Activated T-helper 1 cell treated with anti-CD3 and anti-CD28 coated beads, Interleukin-12 subunit alpha, Interleukin-12 subunit beta, Interleukin-2, Interleukin-4 antibody, amounts not matched to agents 30 ng/mL and 10 ng/mL and 1 ng/mL, durations not matched to agents 14 hours and 24 hours and 36 hours (primary cell): ENCODE measurements at regions not wholly inside any gene's neighbourhood (a gene's known extent, or its start where the extent isn't known, plus 50 kb on each side); places are given as distances from the start of the nearest gene placed in this dataset.

Experiments used
- DNase-seq: peaks from one replicate; pipeline ENCODE4 v3.0.0; 2021; ENCODE audit warnings: low spot score
- H3K27ac Mint-ChIP-seq: one replicate; pipeline ENCODE4 v1.8.0; 2021; ENCODE audit warnings: mild to moderate bottlenecking, mixed read lengths
- H3K27me3 Mint-ChIP-seq: one replicate; pipeline ENCODE4 v1.8.0; 2022; ENCODE audit warnings: mild to moderate bottlenecking, moderate library complexity, mixed read lengths; ENCODE audit not compliant: insufficient read depth
- H3K36me3 Mint-ChIP-seq: one replicate; pipeline ENCODE4 v1.8.0; 2021; ENCODE audit warnings: low read depth, mixed read lengths
- H3K4me1 Mint-ChIP-seq: one replicate; pipeline ENCODE4 v1.8.0; 2021; ENCODE audit warnings: low read depth, mixed read lengths
- H3K4me3 Mint-ChIP-seq: one replicate; pipeline ENCODE4 v1.8.0; 2021; ENCODE audit warnings: mild to moderate bottlenecking, moderate library complexity, mixed read lengths
- H3K9me3 Mint-ChIP-seq: one replicate; pipeline ENCODE4 v1.8.0; 2021; ENCODE audit warnings: mixed read lengths
- intact Hi-C: fragments of 100-400 bp; cut with micrococcal nuclease; formaldehyde crosslinking; loops from one replicate; pipeline ENCODE4 v1.15.1; 2024

- Mint-ChIP-seq H3K36me3 (no peaks in the 10 kb centered on the region), H3K27me3 (no peaks in the 10 kb centered on the region), H3K4me1 (no peaks in the 10 kb centered on the region), H3K27ac (no peak overlapping the region), H3K9me3 (no peaks in the 10 kb centered on the region), H3K4me3 (no peak overlapping the region)
- DNase-seq: no peak
- intact Hi-C loops: no loop called here
These were observed 613.6 kb downstream of the ZNF608 start for GRCh38 chr5:124132843-124133242.

DNA sequence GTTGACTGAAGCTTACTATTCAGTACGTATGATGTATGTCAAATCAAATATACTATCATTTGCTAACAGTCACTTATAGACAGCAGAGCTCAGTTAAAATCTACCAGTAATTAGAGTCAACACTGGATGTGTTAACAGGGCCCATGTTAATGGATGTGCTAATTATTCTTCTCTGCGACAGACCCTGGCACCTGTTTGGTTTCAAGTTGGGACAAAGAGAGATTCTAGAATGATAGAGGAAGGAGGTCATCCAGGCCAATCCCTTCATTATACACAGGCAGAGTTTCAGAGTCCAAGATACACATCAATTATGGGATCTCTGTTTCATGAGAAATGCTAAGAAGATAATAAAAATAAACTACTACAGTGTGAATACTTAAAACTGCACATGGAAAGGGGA lies 615.0 kb downstream of the ZNF608 start:
- no peaks in the 10 kb centered on the region for H3K9me3 Mint-ChIP-seq

GRCh38 chr5:124130816-124131215 lies 615.6 kb downstream of the ZNF608 start:
- Mint-ChIP-seq H3K27ac (no peak overlapping the region), H3K27me3 (no peaks in the 10 kb centered on the region), H3K9me3 (peaks cover 2% of the 10 kb centered on the region), H3K36me3 (no peaks in the 10 kb centered on the region), H3K4me1 (no peaks in the 10 kb centered on the region), H3K4me3 (no peak overlapping the region)
- no peak for DNase-seq
- intact Hi-C loops: no loop called here

More for the DNA sequence above, 615.0 kb downstream of the ZNF608 start:
- Mint-ChIP-seq H3K27ac (no peak overlapping the region), H3K4me1 (no peaks in the 10 kb centered on the region), H3K4me3 (no peak overlapping the region), H3K36me3 (no peaks in the 10 kb centered on the region), H3K27me3 (no peaks in the 10 kb centered on the region)
- DNase-seq: no peak
- intact Hi-C loops: no loop called here

- Mint-ChIP-seq H3K27me3 (no peaks in the 10 kb centered on the region), H3K9me3 (peaks cover 3% of the 10 kb centered on the region), H3K4me3 (no peak overlapping the region), H3K4me1 (no peaks in the 10 kb centered on the region), H3K27ac (no peak overlapping the region), H3K36me3 (no peaks in the 10 kb centered on the region)
- no peak for DNase-seq
- intact Hi-C loops: no loop called here
These were observed 616.9 kb downstream of the CSNK1G3 start for GRCh38 chr5:124128867-124129266.

DNA sequence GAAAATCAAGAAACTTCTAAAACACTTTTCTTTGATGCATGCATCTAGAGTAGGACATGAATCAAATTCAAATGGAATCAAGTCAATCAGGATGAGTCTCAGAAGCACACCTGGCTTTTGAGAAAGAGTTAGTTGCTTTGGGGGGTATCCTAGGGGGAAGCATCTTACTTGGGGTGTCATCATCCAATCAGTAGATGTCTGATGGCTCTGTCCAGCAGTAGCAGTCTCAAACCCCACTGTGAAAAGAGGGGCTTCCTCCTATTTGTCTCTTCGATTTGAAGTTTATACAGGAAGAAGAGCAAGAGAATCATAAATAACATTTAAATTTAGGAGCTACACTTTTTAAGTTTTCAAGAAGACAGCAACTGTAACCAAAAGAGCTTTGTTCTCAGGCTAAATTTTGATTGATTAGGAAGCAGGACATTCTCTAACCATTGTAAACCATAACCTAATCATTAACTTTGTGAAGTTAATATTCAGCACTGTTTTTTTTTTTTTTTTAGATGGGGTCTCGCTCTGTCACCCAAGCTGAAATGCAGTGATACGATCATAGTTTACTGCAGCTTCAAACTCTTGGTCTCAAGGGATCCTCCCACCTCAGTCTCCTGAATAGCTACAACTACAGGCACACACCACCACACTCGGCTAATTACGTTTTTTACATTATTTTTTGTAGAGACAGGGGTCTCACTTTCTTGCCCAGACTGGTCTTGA lies 614.7 kb downstream of the CSNK1G3 start:
- Mint-ChIP-seq H3K4me1 (no peaks in the 10 kb centered on the region), H3K27me3 (no peaks in the 10 kb centered on the region), H3K36me3 (no peaks in the 10 kb centered on the region), H3K9me3 (peaks cover 3% of the 10 kb centered on the region), H3K27ac (no peak overlapping the region), H3K4me3 (no peak overlapping the region)
- intact Hi-C loops: no loop called here
- DNase-seq: no peak

GRCh38 chr5:124124711-124125229 lies 612.8 kb downstream of the CSNK1G3 start:
- intact Hi-C loops: no loop called here
- peaks cover 3% of the 10 kb centered on the region for H3K9me3 Mint-ChIP-seq
- no peak for DNase-seq
- H3K4me3 Mint-ChIP-seq: no peak overlapping the region
- H3K27me3 Mint-ChIP-seq: no peaks in the 10 kb centered on the region
- H3K27ac Mint-ChIP-seq: no peak overlapping the region
- no peaks in the 10 kb centered on the region for H3K4me1 Mint-ChIP-seq
- no peaks in the 10 kb centered on the region for H3K36me3 Mint-ChIP-seq

GRCh38 chr5:124121198-124121597 lies 609.2 kb downstream of the CSNK1G3 start:
- no peaks in the 10 kb centered on the region for H3K4me1 Mint-ChIP-seq

DNA sequence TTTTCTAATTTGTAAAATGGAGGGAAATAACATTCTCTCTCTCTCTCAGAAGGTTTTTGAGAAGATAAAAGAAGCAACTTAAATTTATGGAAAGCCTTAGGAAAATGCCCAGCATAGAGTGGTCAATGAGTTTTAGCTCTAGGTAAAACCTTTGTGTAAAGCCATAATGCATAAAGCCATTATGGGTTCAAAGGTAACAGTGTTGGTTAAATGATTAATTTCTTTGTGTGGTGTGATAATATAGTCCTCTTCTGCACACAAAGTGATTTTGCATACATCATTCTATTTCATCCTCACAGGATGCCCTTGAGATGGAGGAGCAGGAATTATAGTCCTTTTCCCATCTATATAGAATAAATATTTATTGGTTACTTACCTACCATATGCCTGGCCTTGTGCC lies 602.9 kb downstream of the CSNK1G3 start:
- Mint-ChIP-seq H3K36me3 (no peaks in the 10 kb centered on the region), H3K4me3 (no peak overlapping the region), H3K27ac (no peak overlapping the region), H3K4me1 (no peaks in the 10 kb centered on the region), H3K9me3 (no peaks in the 10 kb centered on the region), H3K27me3 (no peaks in the 10 kb centered on the region)
- no peak for DNase-seq
- intact Hi-C loops: no loop called here

More at GRCh38 chr5:124121198-124121597, 609.2 kb downstream of the CSNK1G3 start:
- no peak for DNase-seq
- Mint-ChIP-seq H3K4me3 (no peak overlapping the region), H3K36me3 (no peaks in the 10 kb centered on the region), H3K9me3 (peaks cover 3% of the 10 kb centered on the region), H3K27ac (no peak overlapping the region), H3K27me3 (no peaks in the 10 kb centered on the region)
- intact Hi-C loops: no loop called here

- H3K4me1 Mint-ChIP-seq: no peaks in the 10 kb centered on the region
- no peak overlapping the region for H3K27ac Mint-ChIP-seq
- no peaks in the 10 kb centered on the region for H3K27me3 Mint-ChIP-seq
- no peak overlapping the region for H3K4me3 Mint-ChIP-seq
- intact Hi-C loops: no loop called here
- DNase-seq: no peak
- H3K9me3 Mint-ChIP-seq: no peaks in the 10 kb centered on the region
- no peaks in the 10 kb centered on the region for H3K36me3 Mint-ChIP-seq
These were observed 599.9 kb downstream of the CSNK1G3 start for GRCh38 chr5:124111886-124112285.

DNA sequence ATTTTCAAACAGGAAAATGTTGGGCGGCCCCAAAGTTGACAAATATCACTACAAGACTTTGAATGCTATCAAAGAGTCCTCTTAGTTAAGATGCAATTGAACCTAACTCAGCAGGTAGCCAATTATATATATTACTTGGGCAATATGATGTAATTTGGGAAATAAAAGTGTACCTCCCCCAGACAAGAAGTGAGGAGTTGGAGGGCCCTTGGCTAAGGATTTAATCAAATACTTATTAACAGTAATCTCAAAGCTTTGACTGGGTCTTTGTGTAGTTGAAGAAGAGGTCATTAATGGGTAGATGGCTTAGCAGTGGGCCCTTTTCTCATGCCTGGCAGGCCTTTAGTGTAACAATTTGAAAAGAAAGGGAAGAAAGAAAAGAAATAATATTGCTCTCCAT lies 599.0 kb downstream of the CSNK1G3 start:
- no peaks in the 10 kb centered on the region for H3K4me1 Mint-ChIP-seq
- no peak overlapping the region for H3K4me3 Mint-ChIP-seq
- no peak overlapping the region for H3K27ac Mint-ChIP-seq
- no peak for DNase-seq
- H3K27me3 Mint-ChIP-seq: no peaks in the 10 kb centered on the region
- intact Hi-C loops: no loop called here
- no peaks in the 10 kb centered on the region for H3K9me3 Mint-ChIP-seq
- no peaks in the 10 kb centered on the region for H3K36me3 Mint-ChIP-seq

DNA sequence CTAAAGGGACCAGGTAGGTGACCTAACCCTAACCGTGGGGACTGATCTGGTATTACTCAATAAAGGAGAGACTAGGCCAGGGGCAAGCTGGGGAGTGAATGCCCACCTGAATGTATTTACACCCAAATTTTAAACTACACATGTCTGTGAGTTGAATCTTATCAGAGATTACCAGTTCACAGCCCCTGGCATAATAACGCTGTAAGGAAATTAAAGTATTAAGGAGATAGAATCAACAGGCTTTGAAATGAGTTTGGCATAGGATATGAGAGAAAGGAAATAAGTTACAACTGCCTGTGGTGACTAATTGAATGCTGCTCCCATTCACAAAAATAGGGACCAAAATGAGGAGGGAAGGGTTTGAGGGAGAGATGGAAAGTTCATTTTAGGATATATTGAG lies 593.3 kb downstream of the CSNK1G3 start:
- intact Hi-C loops: no loop called here
- no peaks in the 10 kb centered on the region for H3K27me3 Mint-ChIP-seq
- H3K4me3 Mint-ChIP-seq: no peak overlapping the region
- H3K36me3 Mint-ChIP-seq: no peaks in the 10 kb centered on the region
- no peaks in the 10 kb centered on the region for H3K9me3 Mint-ChIP-seq
- no peak overlapping the region for H3K27ac Mint-ChIP-seq
- no peaks in the 10 kb centered on the region for H3K4me1 Mint-ChIP-seq
- no peak for DNase-seq

- H3K4me1 Mint-ChIP-seq: no peaks in the 10 kb centered on the region
- DNase-seq: no peak
- H3K27me3 Mint-ChIP-seq: no peaks in the 10 kb centered on the region
- no peak overlapping the region for H3K4me3 Mint-ChIP-seq
- H3K27ac Mint-ChIP-seq: no peak overlapping the region
- no peaks in the 10 kb centered on the region for H3K9me3 Mint-ChIP-seq
- H3K36me3 Mint-ChIP-seq: no peaks in the 10 kb centered on the region
- intact Hi-C loops: no loop called here
These were observed 592.8 kb downstream of the CSNK1G3 start for GRCh38 chr5:124104821-124105220.

DNA sequence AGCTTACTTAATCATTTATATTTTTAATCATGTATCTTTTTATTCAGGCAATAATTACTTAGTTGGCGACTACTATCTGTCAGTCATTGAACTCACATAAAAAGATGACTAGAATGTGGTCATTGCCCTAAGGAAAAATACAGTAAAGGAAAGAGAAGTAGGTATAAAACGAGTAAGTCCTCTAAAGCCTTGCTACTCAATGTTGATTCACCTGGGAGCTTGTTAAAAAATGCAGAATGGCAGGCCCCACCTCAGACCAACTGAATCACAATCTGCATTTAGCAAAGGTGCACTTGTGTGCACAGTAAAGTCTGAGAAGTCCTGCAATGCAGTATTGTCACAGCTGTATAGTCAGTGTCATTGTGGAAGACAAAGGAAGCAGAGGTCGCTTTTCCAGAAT lies 592.4 kb downstream of the CSNK1G3 start:
- Mint-ChIP-seq H3K27me3 (no peaks in the 10 kb centered on the region), H3K36me3 (no peaks in the 10 kb centered on the region), H3K4me3 (no peak overlapping the region), H3K9me3 (no peaks in the 10 kb centered on the region), H3K4me1 (no peaks in the 10 kb centered on the region), H3K27ac (no peak overlapping the region)
- DNase-seq: no peak
- intact Hi-C loops: no loop called here

GRCh38 chr5:124103671-124104070 lies 591.7 kb downstream of the CSNK1G3 start:
- intact Hi-C loops: no loop called here
- H3K4me1 Mint-ChIP-seq: no peaks in the 10 kb centered on the region
- no peaks in the 10 kb centered on the region for H3K9me3 Mint-ChIP-seq
- H3K4me3 Mint-ChIP-seq: no peak overlapping the region
- no peaks in the 10 kb centered on the region for H3K27me3 Mint-ChIP-seq
- no peak for DNase-seq
- no peak overlapping the region for H3K27ac Mint-ChIP-seq
- no peaks in the 10 kb centered on the region for H3K36me3 Mint-ChIP-seq
